ENCODE measurements at regions not wholly inside any gene's neighbourhood (a gene's known extent, or its start where the extent isn't known, plus 50 kb on each side); places are given as distances from the start of the nearest gene placed in this dataset.

DNA sequence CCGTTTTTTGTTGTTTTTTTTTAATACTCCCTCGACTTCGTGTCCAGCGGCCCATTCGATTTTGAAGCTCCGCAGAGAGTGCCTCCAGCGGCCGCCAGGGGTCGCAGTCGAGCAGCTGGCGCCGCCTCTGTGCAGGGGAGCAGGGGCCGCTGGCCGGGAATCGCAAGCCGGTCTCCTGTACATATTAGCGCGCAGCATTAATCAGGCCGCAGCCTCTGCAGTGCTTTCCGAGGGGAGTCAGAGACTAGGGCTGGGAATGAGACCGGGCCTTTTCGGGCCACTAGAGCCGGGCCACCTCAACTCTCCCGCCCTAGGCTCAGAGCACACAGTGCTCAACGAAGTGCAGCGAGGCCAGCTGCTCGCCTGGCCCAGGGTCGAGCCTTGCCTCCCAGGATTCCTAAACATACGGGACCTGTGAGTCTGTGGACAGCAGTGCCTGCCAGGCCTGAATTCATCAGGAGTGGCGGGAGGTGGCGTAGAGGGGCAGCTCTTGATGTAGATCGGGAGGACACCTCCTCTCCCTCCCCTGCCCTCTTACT is 81.8 kb downstream of the EMP1 start:
- TF ChIP-seq, protein P1, sequence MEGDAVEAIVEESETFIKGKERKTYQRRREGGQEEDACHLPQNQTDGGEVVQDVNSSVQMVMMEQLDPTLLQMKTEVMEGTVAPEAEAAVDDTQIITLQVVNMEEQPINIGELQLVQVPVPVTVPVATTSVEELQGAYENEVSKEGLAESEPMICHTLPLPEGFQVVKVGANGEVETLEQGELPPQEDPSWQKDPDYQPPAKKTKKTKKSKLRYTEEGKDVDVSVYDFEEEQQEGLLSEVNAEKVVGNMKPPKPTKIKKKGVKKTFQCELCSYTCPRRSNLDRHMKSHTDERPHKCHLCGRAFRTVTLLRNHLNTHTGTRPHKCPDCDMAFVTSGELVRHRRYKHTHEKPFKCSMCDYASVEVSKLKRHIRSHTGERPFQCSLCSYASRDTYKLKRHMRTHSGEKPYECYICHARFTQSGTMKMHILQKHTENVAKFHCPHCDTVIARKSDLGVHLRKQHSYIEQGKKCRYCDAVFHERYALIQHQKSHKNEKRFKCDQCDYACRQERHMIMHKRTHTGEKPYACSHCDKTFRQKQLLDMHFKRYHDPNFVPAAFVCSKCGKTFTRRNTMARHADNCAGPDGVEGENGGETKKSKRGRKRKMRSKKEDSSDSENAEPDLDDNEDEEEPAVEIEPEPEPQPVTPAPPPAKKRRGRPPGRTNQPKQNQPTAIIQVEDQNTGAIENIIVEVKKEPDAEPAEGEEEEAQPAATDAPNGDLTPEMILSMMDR (IDR thresholded peaks at IDR 0.05; ENCODE audit: low read length) = peak; percentile 94
- TF ChIP-seq EZH2 (IDR thresholded peaks at IDR 0.05; ENCODE audit: borderline replicate concordance, low read length) = no peak

All from OCI-LY1 (cell line).